HG03565 (cell line): ENCODE measurements at regions not wholly inside any gene's neighbourhood (a gene's known extent, or its start where the extent isn't known, plus 50 kb on each side); places are given as distances from the start of the nearest gene placed in this dataset.

Experiments
- ATAC-seq: cut with Tn5 transposase; IDR thresholded peaks from one replicate; pipeline ENCODE4 v1.9.1; 2021; ENCODE audit warnings: mild to moderate bottlenecking, moderate library complexity; ENCODE audit not compliant: unreplicated experiment

DNA sequence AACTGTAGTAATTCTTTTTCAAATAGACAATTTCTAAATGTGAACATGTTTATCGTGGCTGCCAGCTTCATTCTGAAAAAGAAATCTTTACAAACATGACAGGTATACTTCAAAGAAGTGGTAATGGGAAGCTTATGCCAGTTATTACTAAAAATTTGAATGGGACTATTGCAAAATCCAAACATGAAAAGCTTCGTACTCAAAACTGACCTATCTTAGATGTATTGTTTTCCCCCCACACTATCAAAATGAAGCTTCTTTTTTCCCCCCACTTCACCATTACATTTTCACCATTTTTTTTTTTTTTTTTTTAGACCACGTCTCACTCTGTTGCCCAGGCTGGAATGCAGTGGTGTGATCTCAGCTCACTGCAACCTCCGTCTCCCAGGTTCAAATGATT is 50.4 kb upstream of the SERTAD2 start:
- no peak for ATAC-seq

DNA sequence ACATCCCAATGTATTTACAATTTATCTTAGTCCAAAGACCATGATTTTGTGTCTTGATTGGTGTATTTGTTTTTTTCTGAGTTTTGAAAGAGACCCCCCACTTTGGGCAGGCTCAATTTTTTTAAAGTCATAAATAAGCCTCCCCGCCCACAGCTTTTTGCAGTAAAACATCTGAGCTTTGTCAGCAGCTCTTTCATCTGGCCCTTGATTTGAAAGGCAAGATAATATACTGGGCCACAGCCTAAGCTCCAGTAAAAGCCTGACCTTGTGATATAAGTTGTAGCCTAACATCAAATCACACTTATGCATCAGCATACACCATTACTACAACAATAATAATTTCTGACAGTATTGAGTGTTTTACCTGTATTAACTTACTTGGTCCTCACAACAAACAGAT is 51.3 kb upstream of the SERTAD2 start:
- no peak for ATAC-seq

DNA sequence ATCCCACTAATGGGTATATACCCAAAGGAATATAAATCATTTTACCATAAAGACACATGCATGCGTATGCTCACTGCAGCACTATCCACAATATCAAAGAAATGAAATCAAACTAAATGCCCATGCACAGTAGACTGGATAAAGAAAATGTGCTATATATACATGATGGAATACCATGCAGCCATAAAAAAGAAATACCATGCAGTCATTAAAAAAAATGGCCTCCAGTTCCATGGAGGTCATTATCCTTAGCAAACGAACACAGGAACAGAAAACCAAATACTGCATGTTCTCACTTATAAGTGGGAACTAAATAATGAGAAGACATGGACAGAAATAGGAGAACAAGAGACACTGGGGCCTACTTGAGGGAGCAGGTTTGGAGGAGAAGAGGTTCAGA is 53.6 kb upstream of the SERTAD2 start:
- ATAC-seq: no peak

DNA sequence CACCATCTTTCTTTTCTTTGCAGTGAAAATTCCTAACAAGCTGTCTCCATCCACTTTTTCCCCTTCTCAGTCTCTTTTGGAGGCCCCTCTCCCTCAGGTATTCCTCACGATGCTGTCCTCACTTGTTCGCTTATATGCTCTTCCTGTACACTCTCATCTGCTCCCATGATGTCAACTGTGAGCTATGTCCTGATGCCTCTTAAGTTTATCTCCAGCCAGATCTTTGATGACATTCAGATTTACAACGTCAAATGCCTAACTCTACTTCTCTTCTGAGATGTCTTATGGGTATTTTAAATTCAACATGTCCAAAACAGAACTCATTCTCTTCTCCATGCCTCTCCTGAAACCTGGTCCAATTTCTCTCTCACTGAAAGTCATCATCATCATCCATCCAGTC is 55.1 kb upstream of the SERTAD2 start:
- ATAC-seq: no peak

DNA sequence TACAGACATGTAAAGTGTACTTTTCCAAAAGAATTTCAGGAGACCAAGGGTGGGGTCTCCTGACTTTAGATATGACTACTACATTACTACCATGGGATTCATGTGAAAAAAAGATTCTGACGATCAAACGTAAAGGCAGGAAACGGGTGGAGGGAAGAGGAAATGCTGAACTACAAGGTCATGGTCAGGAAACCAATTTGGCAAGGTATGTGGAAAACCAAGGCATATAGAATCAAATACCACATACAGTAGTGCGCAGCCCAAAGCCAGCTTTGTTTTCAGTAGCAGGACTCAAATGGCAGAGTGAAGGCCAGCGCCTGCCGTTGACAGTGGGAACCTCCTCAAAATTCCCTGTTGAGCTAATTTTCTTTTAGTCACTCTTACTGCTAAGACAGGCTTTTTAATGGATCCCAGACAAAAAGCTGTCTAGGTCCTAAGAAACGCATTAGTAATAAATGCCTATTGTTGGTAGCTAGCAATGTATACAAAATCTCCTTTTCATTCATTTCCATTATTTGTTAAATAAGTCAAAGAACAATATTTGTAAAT is 57.6 kb upstream of the SERTAD2 start:
- ATAC-seq: no peak

DNA sequence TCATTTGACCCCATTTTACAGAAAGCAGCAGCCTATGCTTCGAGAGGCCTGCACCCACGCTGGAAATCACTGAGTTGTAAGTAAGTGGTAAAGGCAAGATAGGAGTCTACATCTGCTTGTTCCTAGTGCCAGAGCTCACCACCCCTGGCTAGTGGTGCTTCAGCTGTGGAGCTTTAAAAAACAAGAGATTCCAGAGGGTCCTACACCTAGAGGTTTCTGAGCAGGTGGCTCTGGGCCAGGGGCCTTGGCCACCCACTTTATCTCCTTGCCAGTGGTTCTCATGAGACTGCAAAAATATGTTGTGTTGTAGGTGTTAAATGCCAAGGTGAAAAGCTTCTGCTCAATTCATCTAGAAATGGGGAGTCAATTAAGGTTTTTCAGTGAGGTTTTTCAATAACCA is 60.0 kb upstream of the SERTAD2 start:
- no peak for ATAC-seq

DNA sequence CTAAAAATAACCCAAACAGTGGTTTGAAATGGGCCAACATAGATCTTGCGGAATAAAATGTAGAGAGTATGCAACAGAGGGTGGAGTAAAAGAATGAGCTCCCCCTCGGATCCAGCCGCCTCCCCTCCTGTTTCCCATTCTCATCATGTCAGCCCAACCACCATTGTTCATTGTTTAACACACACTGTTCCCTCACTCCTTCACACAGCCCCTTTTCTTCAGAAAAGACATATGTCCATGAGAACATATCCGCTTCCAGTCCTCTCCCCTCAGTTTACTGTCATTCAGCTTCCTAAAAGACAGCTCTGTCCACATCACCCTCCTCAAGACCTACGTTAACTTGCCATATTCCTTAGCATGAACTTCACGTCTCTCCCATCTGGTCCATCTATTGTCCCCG is 62.9 kb upstream of the SERTAD2 start:
- no peak for ATAC-seq

DNA sequence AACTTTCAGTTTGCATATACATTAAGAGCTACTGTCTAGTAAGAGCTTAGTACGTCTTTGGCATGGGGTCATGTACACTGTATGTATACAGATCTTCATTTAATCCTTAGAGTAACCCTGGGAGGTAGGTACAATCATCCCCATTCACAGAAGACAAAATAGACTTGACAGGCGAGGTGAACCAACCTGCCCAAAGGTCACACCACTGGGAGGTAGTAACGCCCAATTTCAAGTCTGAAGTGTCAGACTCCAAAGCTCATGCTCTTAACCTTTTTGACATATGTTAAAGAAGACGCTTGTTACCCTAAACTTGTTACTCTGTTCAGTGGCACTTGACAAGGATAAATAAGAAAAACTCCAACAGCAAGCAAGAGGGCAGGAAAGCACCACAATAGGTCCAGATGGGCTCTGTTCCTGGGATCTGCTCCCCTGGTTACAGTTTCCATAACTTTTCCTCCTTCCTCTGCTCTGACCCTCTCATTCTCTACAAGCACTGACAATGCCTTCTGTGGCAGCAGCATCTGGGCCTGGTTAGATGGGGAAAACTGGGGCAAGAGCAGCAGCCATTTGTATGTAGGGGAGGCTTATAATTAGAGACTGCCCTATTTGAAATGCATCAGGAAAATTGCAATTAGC is 64.7 kb upstream of the SERTAD2 start:
- no peak for ATAC-seq

DNA sequence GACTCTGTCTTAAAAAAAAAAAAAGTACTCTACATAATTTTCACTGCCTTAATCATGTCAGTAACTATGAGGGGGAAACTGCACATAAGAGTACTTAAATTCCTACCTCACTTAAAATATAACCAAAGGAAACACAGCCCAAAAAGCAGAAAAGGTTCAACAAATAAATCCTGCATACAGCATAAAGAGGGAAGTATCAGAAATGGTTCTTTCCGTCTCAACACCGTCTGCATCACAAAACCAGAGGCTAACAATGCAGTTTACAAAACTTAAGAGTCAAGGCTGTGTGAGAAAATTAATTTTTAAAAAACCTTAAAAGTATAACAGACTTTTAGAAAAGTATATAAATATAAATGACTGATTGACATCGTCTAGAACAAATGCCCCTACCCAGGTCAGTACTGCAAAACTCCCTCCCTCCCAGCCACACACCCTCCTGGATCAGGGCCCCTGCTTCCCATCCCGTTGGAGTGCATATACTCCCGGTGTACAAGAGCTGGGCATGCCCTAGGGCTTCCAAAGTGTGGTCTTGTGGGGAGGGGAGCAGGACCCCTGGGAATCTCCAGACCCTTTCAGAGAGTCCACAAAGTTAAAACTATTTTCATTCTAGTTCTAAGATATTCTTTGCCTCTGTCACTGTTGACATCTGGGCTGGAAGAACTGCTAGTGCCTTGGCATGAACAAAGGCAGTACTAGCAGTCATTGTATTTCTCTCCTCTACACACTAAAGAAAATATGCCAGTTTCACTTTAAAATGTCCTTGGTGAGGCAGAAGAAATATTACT is 67.0 kb upstream of the SERTAD2 start:
- no peak for ATAC-seq

DNA sequence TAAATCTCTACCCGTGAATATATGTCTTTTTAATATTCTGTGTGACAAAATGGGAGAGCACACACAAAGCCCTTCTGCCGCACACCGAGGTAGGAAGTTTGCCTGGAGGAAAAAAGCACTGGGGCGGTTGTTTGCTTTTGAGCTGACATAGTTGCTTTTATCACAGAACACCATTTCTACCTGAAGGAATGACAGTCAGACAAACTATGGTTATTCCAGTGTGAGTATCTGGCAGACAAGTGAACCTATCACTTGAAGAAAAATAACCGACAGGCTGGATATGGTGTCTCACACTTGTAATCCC is 67.6 kb upstream of the SERTAD2 start:
- ATAC-seq: no peak

DNA sequence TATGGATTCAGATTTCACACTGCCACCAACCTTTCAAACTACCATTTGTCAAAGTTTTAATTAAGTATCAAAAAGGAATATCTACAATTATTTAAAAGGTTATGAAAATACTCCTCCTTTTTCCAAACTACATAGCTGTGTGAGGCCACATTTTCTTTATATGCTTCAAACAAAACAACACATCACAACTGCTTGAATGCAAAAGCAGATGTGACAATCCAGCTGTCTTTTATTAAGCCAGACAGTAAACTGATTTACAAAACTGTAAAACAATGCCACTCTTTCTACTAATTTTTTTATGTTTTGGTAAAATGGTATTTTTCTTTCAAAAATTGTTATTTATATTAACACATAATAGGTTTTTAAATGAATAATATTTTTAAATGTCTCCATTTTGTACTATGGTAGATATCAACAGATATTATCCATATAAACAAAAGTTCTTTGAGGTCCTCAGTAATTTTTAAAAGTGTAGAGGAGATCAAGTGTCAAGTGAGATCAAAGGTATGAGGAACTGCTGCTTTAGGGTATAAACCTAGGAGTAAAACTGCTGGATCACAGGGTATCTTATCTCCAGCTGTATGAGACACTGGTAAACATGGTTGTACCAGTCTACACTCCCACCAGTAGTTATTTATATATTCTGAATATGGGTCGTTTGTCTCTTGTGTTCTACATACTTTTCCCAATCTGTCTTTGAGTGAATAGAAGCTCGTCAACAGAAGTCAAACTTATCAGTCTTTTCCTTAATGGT is 68.8 kb upstream of the SERTAD2 start:
- no peak for ATAC-seq

DNA sequence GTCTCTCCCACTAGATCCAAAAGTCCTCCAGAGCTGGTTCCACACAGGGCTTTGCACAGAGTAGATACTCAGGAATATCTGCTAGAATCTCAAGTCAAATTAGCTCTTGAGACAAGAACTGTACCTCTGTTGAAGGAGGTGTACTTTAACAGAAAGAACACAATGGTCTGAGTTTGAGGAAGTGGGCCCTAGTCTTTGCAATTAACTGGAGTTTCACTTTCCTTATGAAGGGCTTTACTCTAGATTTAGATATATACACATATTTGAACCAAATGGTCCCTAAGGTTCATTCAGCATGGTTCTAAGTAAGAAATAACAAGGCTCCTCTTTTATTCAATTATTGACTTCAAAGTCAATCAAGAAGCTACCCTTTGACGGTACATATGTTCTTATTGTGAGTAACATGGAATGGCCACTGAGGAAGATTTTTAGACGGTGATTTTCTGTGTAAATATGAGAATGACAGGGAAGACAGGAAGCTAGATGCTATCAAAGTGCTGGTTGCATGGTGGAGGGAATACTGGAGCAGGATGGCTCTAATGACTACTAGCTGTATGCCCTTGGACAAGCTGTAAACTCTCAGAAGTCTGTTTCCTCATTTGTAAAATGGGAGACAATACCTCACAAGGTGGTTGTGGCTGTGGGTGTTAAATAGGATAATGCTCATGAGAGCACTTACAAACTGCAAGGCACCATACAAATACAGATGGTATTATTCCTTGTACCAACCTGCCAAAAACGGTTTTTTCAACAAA is 73.5 kb upstream of the SERTAD2 start:
- ATAC-seq: peak; percentile 80

DNA sequence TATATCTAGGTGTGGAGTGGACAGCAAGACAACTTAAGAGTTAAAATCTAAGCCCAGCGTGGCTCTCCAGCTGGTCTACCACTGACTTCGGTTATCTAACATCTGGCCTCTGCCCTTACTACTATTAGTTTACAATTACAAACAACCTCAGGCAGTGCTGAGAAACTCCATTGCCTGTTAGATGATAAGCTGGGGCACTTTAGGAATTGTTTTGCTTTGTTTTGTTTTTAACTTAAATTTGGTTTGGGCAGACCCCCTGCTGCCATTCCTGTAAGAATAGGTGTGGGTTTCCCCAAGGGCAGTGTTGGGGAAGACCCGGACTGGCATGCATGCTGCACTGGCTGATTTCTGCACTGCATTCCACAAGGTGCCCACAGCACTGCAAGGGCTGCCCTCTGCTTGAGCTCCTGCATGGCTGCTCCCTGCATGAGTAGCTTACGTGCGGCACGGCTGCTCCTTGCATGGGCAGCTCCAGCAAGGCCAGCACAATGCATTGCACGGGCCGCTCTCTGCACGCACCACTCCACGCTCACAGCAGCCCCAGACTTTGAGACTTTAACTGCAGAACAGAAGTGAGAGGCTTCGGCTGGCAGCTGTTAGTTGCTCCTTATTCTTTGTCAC is 74.2 kb upstream of the SERTAD2 start:
- ATAC-seq: no peak

DNA sequence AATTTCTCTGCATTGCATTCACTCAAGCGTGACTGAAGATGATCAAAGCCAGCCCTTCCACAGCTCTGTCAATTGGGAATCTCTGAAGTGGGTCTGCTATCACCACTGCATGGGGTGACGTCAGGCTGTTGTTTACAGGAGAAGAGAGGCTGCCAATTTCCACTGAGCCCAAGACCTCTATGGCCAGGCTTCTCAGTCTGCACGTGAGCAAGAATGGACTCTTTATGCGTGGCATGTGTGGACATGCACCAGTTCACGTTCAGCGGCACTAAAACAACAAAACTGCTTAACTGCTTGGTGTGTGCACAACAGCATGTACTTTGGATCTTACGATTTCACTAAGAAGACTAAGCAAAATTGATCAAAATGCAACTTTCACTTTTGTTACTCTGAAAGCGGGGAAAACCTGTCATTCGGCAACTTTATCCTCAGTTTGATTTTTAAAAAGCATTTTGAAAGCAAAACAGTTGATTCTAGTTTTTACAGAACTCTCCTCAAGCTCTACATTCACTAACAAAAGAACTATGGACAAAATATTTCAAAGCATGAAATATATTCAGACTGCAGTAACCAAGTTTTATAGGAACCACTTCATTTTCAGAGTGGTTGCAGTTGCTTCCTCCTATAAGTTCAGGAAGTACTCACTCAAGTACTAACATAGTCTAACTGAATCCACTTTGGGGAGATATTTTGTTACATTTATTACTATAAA is 77.0 kb upstream of the SERTAD2 start:
- no peak for ATAC-seq

DNA sequence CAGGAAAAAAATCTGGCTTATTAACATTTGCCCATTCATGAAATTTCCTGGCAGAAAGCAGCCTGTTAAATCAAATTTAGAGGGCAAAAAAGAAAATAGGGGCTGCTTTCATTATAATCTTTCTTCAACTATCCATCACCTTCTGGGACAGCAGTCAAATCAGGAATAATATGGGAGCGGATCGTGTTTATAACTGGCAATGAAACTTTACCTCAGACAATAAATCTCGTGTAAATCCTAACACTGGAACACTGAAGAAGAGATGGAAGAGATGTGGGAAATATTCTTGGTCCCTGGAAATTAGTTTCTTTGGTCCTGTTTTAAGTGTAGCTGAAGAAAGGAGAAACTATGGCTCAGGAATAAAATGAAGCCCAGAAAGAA is 77.5 kb upstream of the SERTAD2 start:
- ATAC-seq: no peak

DNA sequence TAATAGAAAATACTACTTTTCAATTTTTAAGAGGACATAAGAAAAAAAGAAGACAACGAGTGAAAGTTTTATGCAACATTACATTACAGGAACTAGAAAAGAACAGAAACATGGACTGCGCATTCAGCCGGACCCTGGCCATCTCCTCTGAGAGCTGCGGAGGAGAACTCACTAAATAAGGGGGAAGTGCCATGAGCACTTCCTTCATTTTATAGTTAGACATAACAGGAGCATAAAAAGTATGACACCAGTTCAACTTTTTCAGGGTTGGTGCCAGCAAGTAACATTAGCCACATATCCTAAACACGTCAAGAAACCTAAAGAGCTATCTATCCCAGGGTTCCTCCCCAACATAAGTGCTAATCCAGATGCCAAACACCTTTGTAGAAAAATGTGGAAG is 78.0 kb upstream of the SERTAD2 start:
- ATAC-seq: no peak

DNA sequence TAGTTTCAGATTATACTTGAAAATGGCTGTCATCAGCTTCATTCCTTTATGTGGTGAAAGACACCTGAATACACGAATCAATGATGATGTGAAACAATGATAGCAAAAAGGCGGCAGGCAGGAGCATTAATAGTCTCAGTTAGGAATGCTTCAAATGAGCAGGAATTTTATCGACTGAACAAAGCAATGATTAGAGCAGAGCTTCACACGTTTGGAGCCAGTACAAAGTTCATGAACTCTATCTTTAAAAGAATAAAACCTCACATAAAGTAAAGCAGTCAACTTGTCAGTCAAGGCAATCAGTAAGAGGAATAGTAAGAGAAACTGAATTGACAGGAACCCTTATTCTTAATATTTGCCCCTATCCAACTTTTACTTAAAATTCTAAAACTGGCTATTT is 78.4 kb upstream of the SERTAD2 start:
- ATAC-seq: no peak

DNA sequence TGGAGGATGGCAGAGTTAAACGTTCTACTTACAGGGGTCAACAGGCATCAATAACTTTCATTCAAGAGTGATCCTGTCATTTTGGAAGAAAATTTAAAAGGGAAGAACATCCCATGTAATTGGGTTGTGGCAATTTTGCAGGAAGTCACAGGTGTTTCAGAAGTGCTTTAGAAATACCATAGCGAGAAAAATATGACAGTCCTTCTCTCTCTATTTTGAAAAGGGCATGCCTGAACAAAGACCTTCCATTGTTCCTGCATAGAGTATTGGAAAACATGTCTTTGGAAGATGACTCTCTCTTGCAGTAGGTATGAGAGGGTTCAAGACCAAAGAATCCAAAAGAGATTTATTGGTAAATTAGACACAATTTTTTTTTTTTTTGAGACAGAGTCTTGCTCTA is 81.8 kb upstream of the SERTAD2 start:
- ATAC-seq: no peak

DNA sequence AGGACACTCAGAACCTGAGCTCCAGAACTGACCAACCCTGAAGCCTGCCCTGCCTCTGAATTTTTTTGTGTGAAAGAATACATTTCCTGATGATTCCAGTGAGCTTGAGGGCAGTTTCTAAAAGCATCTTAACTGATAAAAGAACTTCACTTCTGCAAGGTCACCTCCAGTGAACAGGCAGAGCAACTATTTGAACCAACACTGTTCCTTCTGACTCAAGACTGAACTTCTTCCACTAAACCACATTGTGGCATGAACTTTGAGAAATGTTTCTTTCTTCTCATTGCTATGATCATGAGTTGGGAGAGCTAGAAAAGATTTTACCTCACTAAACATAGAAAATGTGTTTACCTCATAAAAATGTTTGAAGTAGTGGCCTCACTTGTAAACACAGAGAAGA is 83.8 kb upstream of the SERTAD2 start:
- ATAC-seq: peak; percentile 39

DNA sequence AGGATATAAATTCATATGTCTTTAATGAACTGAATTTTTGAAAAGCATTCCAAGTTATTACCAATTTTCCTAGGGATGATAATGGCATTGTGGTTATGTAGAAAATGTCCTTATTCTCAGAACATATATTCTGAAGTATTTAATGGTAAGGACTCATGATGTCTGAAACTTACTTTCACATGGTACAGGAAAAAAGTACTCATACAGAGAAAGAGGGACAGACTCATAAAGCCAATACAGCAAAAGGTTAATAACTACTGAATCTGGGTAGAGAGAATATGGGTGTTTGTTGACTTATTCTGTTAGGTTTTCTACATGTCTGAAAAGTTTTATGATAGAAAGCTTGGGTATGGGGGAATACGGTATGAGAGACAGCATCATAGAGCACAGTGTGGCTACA is 84.3 kb upstream of the SERTAD2 start:
- ATAC-seq: peak; percentile 57
